Ascending aorta (tissue), 2 donors: ENCODE measurements at regions not wholly inside any gene's neighbourhood (a gene's known extent, or its start where the extent isn't known, plus 50 kb on each side); places are given as distances from the start of the nearest gene placed in this dataset.

Source experiments
- DNase-seq, 2 donors: peaks; one replicate each; pipeline ENCODE4 v3.0.0-alpha.2; 2019; ENCODE audit warnings: low spot score in 2 of 2
- H3K27ac ChIP-seq, 2 donors: fragments of 200-600 bp; sonication (generic); one replicate each; pipeline ENCODE4 v1.5.1; 2016 to 2017; ENCODE audit warnings: mild to moderate bottlenecking in 1 of 2
- H3K27me3 ChIP-seq: fragments of 200-600 bp; sonication (generic); one replicate; pipeline ENCODE4 v1.5.1; 2017
- H3K36me3 ChIP-seq, 2 donors: fragments of 200-600 bp; sonication (generic); one replicate each; pipeline ENCODE4 v1.5.1; 2016
- H3K4me1 ChIP-seq, 2 donors: fragments of 200-600 bp; sonication (generic); one replicate each; pipeline ENCODE4 v1.5.1; 2016 to 2017; ENCODE audit warnings: mild to moderate bottlenecking in 1 of 2
- H3K4me3 ChIP-seq, 2 donors: fragments of 200-600 bp; sonication (generic); one replicate each; pipeline ENCODE4 v1.5.1; 2016 to 2017; ENCODE audit warnings: mild to moderate bottlenecking in 1 of 2
- H3K9me3 ChIP-seq, 2 donors: fragments of 200-600 bp; sonication (generic); one replicate each; pipeline ENCODE4 v1.5.1; 2016
- CTCF ChIP-seq, 3 experiments: fragments of 200-600 bp in 2 of 3; fragments of 450-650 bp in 1 of 3; sonication (generic) in 2 of 3; IDR thresholded peaks; one replicate each; pipeline ENCODE4 v1.5.1; 2016 to 2019; ENCODE audit warnings: antibody characterized with exemption in 3 of 3, mild to moderate bottlenecking in 1 of 3, moderate library complexity in 1 of 3
- intact Hi-C: fragments of 100-400 bp; cut with DNase I; formaldehyde crosslinking; loops from one replicate; pipeline ENCODE4 v1.15.1; 2023

DNA sequence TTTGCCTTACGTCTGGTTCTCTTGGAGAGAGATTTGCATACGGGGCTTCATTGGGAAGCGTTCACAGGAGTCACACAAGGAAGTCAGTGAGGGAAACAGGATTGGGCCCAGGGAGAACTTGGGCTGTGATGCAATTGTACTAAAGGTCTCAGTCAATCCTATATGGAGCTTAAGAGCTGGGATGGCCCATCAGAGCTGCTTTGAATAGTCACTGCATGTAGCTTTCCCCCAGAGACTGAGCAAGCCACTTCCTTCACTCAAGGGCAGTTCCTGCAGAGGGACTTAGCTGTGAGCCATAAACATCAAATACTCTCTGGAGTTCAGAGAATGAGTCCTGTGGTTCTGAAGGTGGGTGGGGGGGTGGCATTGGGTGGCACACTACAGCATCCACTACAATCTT, 605.4 kb downstream of the MED13L start:
- Histone ChIP-seq H3K27ac (no peak overlapping the region), H3K9me3 (no peaks in the 10 kb centered on the region), H3K27me3 (no peaks in the 10 kb centered on the region), H3K4me3 (no peak overlapping the region), H3K36me3 (no peaks in the 10 kb centered on the region), H3K4me1 (peaks cover 0 to 8% of the 10 kb centered on the region in 2 donors)
- no peak for TF ChIP-seq CTCF (IDR thresholded peaks at IDR 0.05)
- intact Hi-C loops: no loop called here
- DNase-seq: no peak

DNA sequence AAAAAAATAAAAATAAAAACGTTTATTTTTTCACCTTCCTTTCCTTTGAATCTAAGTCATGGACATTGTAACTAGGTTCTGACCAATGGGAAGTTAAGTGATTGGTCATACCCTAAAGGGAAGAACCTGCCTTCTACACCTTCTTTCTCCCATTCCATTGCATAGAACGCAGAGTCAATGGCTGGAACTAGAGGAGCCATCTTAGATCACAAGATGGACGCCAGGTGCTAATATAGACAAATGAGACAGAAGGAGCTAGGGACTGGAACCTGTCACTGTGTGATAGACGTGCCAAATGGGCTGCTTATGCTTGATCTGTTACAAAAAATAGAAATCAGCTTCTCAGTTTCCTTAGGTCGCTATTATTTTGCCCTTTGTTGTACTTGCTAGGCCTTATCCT, 606.6 kb downstream of the MED13L start:
- no peak for DNase-seq
- H3K4me3 ChIP-seq: no peak overlapping the region
- H3K27ac ChIP-seq: no peak overlapping the region
- intact Hi-C loops: no loop called here
- TF ChIP-seq CTCF (IDR thresholded peaks at IDR 0.05): no peak
- H3K4me1 ChIP-seq: peaks cover 0 to 8% of the 10 kb centered on the region in 2 donors
- H3K9me3 ChIP-seq: no peaks in the 10 kb centered on the region
- H3K36me3 ChIP-seq: no peaks in the 10 kb centered on the region
- no peaks in the 10 kb centered on the region for H3K27me3 ChIP-seq

DNA sequence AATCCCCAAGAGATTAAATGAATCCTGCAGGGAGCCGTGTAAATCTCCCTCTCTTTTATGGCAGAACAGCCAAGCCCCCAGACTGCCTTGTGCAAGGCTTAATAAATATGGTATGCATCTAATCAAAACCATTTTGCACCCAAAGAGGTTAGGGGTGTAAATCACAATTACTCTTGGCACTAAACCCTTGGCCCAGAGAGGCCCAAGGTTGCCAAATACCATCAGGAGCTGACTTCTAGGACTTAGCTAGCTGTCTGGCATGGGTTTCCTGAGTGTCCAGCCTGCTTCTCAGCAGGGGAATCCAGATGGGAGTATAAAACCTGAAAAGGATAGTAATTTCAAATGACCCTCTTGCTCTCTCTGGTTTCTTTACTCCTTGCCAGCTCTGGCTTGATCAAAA, 610.4 kb downstream of the MED13L start:
- peaks cover 0 to 4% of the 10 kb centered on the region in 2 donors for H3K4me1 ChIP-seq
- DNase-seq: no peak
- H3K36me3 ChIP-seq: no peaks in the 10 kb centered on the region
- H3K9me3 ChIP-seq: no peaks in the 10 kb centered on the region
- no peak for TF ChIP-seq CTCF (IDR thresholded peaks at IDR 0.05)
- no peaks in the 10 kb centered on the region for H3K27me3 ChIP-seq
- H3K27ac ChIP-seq: no peak overlapping the region
- intact Hi-C loops: loop anchor here (10.0 kb wide), 1 partner anchor 342 kb away; no protein-coding TSS in a partner anchor
- H3K4me3 ChIP-seq: no peak overlapping the region

DNA sequence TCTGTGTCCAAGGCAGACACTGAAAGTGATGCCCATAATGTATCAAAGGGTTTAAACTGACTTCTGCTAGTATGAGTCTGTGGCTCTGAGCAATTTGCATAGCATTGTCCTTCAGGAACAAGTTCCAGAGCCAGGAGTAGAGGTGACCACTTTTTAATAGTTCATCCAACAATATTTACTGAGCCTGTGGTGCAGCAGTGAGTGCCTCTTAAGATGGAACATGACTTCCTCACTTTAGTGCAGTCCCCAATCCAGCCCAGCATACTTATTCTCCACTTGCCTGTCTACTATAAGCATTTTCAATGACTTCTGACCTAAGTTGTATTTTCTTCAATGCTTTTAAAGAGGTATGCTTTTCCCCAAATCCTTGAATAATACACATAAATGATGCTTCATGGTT, 611.3 kb downstream of the MED13L start:
- Histone ChIP-seq H3K4me1 (peaks cover 3 to 13% of the 10 kb centered on the region in 2 donors), H3K27me3 (no peaks in the 10 kb centered on the region), H3K9me3 (no peaks in the 10 kb centered on the region), H3K4me3 (no peak overlapping the region), H3K36me3 (no peaks in the 10 kb centered on the region), H3K27ac (no peak overlapping the region)
- TF ChIP-seq CTCF (IDR thresholded peaks at IDR 0.05): no peak
- intact Hi-C loops: loop anchor here (10.0 kb wide), 1 partner anchor 341 kb away; no protein-coding TSS in a partner anchor
- no peak for DNase-seq

DNA sequence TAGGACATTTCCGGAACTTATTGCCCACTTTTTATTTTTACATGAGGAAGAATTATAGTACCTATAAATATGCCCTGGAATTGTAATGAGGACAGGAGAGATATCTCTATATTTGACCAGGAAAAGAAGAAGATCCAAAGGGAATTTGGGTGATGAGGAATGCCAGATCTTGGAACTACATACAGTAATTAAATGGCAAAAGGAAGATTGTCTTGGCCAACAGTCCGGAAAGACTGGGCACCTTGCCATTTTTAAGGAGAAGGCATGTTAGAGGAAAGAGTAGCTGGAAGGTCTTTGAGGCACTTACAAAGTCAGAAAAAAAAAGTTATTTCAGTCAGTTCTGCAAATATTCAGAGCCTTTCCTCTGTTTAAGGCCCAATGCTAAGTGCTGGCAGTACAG, 616.4 kb downstream of the MED13L start:
- Histone ChIP-seq H3K9me3 (no peaks in the 10 kb centered on the region), H3K4me1 (peaks cover 5 to 34% of the 10 kb centered on the region in 2 donors), H3K4me3 (no peak overlapping the region), H3K27ac (peak overlapping the region; percentile 89 to 91), H3K36me3 (no peaks in the 10 kb centered on the region), H3K27me3 (no peaks in the 10 kb centered on the region)
- DNase-seq: no peak
- intact Hi-C loops: loop anchor here (10.0 kb wide), 1 partner anchor 336 kb away; no protein-coding TSS in a partner anchor
- TF ChIP-seq CTCF (IDR thresholded peaks at IDR 0.05): peak in 1 of 3 experiments; percentile 34
